ENCODE measurements at regions not wholly inside any gene's neighbourhood (a gene's known extent, or its start where the extent isn't known, plus 50 kb on each side); places are given as distances from the start of the nearest gene placed in this dataset.
"Not testable (repeated sequence)": the region's sequence is repeated elsewhere in the genome, so short reads cannot be mapped to it uniquely, and the experiment has no call there.

GRCh38 chr21:6376321-6377070 lies 4144.9 kb upstream of the TPTE start:
- H3K79me2 ChIP-seq (ENCODE audit: insufficient read depth); H3K4me1 ChIP-seq (ENCODE audit: control insufficient read depth in 1 of 2, insufficient read depth in 2 of 2, low read depth in 1 of 2, low read length in 1 of 2); H3K9ac ChIP-seq; H3K4me3 ChIP-seq (ENCODE audit: low read depth in 2 of 2, low read length in 1 of 2); H3K27ac ChIP-seq (ENCODE audit: low read depth in 2 of 2, low read length in 1 of 2); DNase-seq; H3F3A ChIP-seq (replicated peaks; ENCODE audit: insufficient read depth); H2AFZ ChIP-seq (ENCODE audit: low read depth); H3K9me3 ChIP-seq; H3K36me3 ChIP-seq (replicated peaks in 1 of 2; ENCODE audit: control insufficient read depth in 1 of 2, insufficient read depth in 2 of 2, low read length in 1 of 2); POLR2A ChIA-PET; CTCF ChIA-PET; H4K20me1 ChIP-seq (ENCODE audit: insufficient read depth); H3K4me2 ChIP-seq; H3K27me3 ChIP-seq (ENCODE audit: insufficient read depth); H3K9me2 ChIP-seq: not testable (repeated sequence)
- 33% methylated on average over 9 of the region's 9 CpGs for WGBS (ENCODE audit: low lambda C conversion rate)

Small RNAs in the stretch of these regions (small RNA-seq; reads per million reads assigned to genes)
- 0 reads per million in 7 experiments for gene RF00019

All from SK-N-SH (cell line).